Fibroblast of lung (primary cell): ENCODE measurements at regions not wholly inside any gene's neighbourhood (a gene's known extent, or its start where the extent isn't known, plus 50 kb on each side); places are given as distances from the start of the nearest gene placed in this dataset.

Source experiments
- EZH2 ChIP-seq: IDR thresholded peaks from 2 replicates; pipeline ENCODE4 v1.5.1; 2012; ENCODE audit warnings: low read length, control low read depth, mild to moderate bottlenecking; ENCODE audit errors: missing control alignments
- TF ChIP-seq, protein P1 (sequence below), 2 donors: IDR thresholded peaks in 1 of 2; conservative IDR thresholded peaks in 1 of 2; 1 replicate in 1 of 2; 2 replicates in 1 of 2; pipeline ENCODE4 v1.5.1; 2011 to 2012; ENCODE audit warnings: low read length in 2 of 2, control low read depth in 1 of 2, inconsistent platforms in 1 of 2, low read depth in 1 of 2, mild to moderate bottlenecking in 1 of 2

DNA sequence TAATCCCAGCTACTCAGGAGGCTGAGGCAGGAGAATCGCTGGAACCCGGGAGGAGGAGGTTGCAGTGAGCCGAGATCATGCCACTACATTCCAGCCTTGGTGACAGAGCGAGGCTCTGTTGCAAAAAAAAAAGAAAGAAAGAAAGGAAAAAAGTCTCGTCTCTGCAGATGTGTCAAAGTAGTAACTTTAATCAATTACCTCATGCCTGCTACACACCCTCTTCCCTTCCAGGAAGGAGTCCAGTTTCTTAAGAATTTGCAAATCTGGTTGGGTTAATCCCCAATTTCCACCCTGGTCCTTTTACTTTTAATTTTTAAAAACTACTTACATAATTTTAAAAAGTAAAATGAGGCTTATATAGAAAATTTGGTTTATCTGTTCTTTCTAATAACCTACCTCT is 234.5 kb upstream of the KITLG start:
- TF ChIP-seq, protein P1, sequence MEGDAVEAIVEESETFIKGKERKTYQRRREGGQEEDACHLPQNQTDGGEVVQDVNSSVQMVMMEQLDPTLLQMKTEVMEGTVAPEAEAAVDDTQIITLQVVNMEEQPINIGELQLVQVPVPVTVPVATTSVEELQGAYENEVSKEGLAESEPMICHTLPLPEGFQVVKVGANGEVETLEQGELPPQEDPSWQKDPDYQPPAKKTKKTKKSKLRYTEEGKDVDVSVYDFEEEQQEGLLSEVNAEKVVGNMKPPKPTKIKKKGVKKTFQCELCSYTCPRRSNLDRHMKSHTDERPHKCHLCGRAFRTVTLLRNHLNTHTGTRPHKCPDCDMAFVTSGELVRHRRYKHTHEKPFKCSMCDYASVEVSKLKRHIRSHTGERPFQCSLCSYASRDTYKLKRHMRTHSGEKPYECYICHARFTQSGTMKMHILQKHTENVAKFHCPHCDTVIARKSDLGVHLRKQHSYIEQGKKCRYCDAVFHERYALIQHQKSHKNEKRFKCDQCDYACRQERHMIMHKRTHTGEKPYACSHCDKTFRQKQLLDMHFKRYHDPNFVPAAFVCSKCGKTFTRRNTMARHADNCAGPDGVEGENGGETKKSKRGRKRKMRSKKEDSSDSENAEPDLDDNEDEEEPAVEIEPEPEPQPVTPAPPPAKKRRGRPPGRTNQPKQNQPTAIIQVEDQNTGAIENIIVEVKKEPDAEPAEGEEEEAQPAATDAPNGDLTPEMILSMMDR (conservative IDR thresholded peaks at IDR 0.05 in 1 of 2, IDR thresholded peaks at IDR 0.05 in 1 of 2; ENCODE audit: low read depth in 1 of 2, low read length in 2 of 2), result no peak
- TF ChIP-seq EZH2, result no peak
